ENCODE measurements at regions not wholly inside any gene's neighbourhood (a gene's known extent, or its start where the extent isn't known, plus 50 kb on each side); places are given as distances from the start of the nearest gene placed in this dataset.
"Not testable (repeated sequence)": the region's sequence is repeated elsewhere in the genome, so short reads cannot be mapped to it uniquely, and the experiment has no call there.

DNA sequence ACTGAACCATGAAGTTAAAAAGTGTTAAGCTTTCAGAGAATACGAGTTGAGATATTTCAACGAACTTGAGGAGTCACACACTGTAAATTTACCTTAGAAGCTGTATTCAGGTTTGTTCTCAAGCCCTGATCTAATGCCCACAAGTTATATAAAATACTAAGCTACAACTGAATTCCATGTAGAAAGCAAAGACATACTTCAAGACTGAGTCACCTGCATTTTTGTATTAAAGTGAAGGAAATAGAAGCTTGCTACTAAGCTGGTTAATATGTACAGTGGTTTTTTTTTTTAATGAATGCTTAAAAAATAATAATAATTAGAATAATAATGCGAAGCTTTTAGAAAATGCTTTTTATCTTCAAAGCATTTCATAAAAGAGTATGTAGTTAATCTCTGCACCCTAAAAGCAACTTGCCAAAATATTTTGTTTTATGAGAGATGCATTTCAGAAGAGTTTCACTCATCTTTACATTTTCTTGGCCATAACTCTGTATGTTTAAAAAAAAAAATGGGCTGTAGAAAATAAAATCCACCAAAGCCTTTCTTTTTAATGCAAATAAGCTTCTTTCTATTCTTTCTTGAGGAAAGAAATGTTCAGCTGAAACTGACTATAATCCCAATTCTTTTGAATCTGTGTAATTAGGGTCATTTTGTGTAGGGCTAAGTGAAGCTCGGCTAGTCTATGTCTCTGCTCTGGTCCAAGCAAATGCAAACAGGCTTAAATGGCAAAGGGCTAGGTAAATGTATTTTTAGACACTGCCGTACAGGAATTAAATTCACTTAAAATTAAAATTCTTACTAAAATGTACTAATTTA, 1047.5 kb upstream of the FLRT2 start:
- Histone ChIP-seq H3K9me3 (ENCODE audit: low read length) (no peaks in the 10 kb centered on the region), H3K9me2 (ENCODE audit: insufficient read depth, low read length) (no peaks in the 10 kb centered on the region), H3K36me3 (ENCODE audit: insufficient read depth, low read length) (no peaks in the 10 kb centered on the region), H3K27me3 (ENCODE audit: insufficient read depth, low read depth, low read length) (no peaks in the 10 kb centered on the region), H3K4me3 (ENCODE audit: low read length) (no peak overlapping the region), H4K20me1 (ENCODE audit: insufficient read depth) (no peaks in the 10 kb centered on the region), H3K9ac (ENCODE audit: low read length) (no peak overlapping the region), H3K27ac (ENCODE audit: low read length) (no peak overlapping the region), H3K79me2 (replicated peaks; ENCODE audit: insufficient read depth, low read length) (no peaks in the 10 kb centered on the region), H3F3A (ENCODE audit: insufficient read depth, low read length, poor library complexity, severe bottlenecking) (no peaks in the 10 kb centered on the region), H2AFZ (ENCODE audit: low read depth, low read length) (no peak overlapping the region), H3K4me2 (ENCODE audit: low read length) (no peak overlapping the region)
- TF ChIP-seq MXI1 (conservative IDR thresholded peaks at IDR 0.05; ENCODE audit: poor library complexity, severe bottlenecking) (no peak), EP300 (conservative IDR thresholded peaks at IDR 0.05; ENCODE audit: poor library complexity, severe bottlenecking) (no peak), EZH2 (IDR thresholded peaks at IDR 0.05; ENCODE audit: borderline replicate concordance, insufficient read depth, low read length, poor library complexity, severe bottlenecking) (no peak), TAF1 (IDR thresholded peaks at IDR 0.05; ENCODE audit: low read depth) (no peak), SMC3 (conservative IDR thresholded peaks at IDR 0.05; ENCODE audit: poor library complexity) (no peak), POLR2AphosphoS5 (IDR thresholded peaks at IDR 0.05) (no peak), CTCF (IDR thresholded peaks at IDR 0.05; ENCODE audit: poor library complexity, severe bottlenecking) (no peak), RAD21 (conservative IDR thresholded peaks at IDR 0.05) (no peak)
- TF ChIP-seq, protein P1, sequence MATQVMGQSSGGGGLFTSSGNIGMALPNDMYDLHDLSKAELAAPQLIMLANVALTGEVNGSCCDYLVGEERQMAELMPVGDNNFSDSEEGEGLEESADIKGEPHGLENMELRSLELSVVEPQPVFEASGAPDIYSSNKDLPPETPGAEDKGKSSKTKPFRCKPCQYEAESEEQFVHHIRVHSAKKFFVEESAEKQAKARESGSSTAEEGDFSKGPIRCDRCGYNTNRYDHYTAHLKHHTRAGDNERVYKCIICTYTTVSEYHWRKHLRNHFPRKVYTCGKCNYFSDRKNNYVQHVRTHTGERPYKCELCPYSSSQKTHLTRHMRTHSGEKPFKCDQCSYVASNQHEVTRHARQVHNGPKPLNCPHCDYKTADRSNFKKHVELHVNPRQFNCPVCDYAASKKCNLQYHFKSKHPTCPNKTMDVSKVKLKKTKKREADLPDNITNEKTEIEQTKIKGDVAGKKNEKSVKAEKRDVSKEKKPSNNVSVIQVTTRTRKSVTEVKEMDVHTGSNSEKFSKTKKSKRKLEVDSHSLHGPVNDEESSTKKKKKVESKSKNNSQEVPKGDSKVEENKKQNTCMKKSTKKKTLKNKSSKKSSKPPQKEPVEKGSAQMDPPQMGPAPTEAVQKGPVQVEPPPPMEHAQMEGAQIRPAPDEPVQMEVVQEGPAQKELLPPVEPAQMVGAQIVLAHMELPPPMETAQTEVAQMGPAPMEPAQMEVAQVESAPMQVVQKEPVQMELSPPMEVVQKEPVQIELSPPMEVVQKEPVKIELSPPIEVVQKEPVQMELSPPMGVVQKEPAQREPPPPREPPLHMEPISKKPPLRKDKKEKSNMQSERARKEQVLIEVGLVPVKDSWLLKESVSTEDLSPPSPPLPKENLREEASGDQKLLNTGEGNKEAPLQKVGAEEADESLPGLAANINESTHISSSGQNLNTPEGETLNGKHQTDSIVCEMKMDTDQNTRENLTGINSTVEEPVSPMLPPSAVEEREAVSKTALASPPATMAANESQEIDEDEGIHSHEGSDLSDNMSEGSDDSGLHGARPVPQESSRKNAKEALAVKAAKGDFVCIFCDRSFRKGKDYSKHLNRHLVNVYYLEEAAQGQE (IDR thresholded peaks at IDR 0.05; ENCODE audit: borderline replicate concordance), result no peak

DNA sequence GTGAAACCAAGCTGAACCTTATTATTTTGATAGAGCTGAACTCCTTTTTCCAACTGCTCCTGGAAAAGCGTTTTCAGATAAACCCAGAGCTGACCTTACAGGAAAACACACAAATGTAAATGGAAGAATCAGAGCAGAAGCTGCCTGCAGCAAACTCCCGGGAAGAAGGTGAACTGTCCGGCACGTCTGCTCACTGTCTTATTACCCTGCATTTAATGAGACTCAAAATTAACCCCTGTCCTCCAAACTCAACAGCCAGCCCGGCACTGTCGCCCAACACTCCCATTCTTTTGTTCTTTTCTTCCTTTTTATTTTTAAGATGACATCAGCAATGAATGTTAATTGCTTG, 1046.9 kb upstream of the FLRT2 start:
- no peaks in the 10 kb centered on the region for H3F3A ChIP-seq (ENCODE audit: insufficient read depth, low read length, poor library complexity, severe bottlenecking)
- no peak overlapping the region for H3K4me2 ChIP-seq (ENCODE audit: low read length)
- no peaks in the 10 kb centered on the region for H4K20me1 ChIP-seq (ENCODE audit: insufficient read depth)
- no peaks in the 10 kb centered on the region for H3K9me2 ChIP-seq (ENCODE audit: insufficient read depth, low read length)
- no peak overlapping the region for H3K9ac ChIP-seq (ENCODE audit: low read length)
- H3K27me3 ChIP-seq (ENCODE audit: insufficient read depth, low read depth, low read length), result no peaks in the 10 kb centered on the region
- H2AFZ ChIP-seq (ENCODE audit: low read depth, low read length), result no peak overlapping the region
- H3K4me3 ChIP-seq (ENCODE audit: low read length), result no peak overlapping the region
- no peaks in the 10 kb centered on the region for H3K36me3 ChIP-seq (ENCODE audit: insufficient read depth, low read length)
- H3K27ac ChIP-seq (ENCODE audit: low read length), result no peak overlapping the region
- no peaks in the 10 kb centered on the region for H3K9me3 ChIP-seq (ENCODE audit: low read length)
- TF ChIP-seq POLR2AphosphoS5 (IDR thresholded peaks at IDR 0.05) (no peak), TAF1 (IDR thresholded peaks at IDR 0.05; ENCODE audit: low read depth) (no peak), EZH2 (IDR thresholded peaks at IDR 0.05; ENCODE audit: borderline replicate concordance, insufficient read depth, low read length, poor library complexity, severe bottlenecking) (no peak), EP300 (conservative IDR thresholded peaks at IDR 0.05; ENCODE audit: poor library complexity, severe bottlenecking) (no peak), RAD21 (conservative IDR thresholded peaks at IDR 0.05) (no peak), CTCF (IDR thresholded peaks at IDR 0.05; ENCODE audit: poor library complexity, severe bottlenecking) (no peak), MXI1 (conservative IDR thresholded peaks at IDR 0.05; ENCODE audit: poor library complexity, severe bottlenecking) (no peak), SMC3 (conservative IDR thresholded peaks at IDR 0.05; ENCODE audit: poor library complexity) (no peak)
- TF ChIP-seq, protein P1 (IDR thresholded peaks at IDR 0.05; ENCODE audit: borderline replicate concordance), result no peak
- no peaks in the 10 kb centered on the region for H3K79me2 ChIP-seq (replicated peaks; ENCODE audit: insufficient read depth, low read length)

DNA sequence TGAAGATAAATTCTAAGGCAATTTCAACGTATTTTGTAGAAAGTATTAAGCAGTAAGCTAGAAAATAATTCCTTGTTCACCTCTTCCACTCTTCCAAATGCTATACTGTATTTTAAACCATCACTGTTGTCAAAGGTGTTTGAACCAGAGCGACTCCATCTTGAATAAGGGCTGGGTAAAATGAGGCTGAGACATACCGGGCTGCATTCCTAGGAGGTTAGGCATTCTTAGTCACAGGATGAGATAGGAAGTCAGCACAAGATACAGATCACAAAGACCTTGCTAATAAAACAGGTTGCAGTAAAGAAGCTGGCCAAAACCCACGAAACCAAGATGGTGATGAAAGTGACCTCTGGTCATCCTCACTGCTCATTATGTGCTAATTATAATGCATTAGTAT, 1045.7 kb upstream of the FLRT2 start:
- not testable (repeated sequence) for H3K4me2 ChIP-seq (ENCODE audit: low read length); H3K9me3 ChIP-seq (ENCODE audit: low read length); H3K27me3 ChIP-seq (ENCODE audit: insufficient read depth, low read depth, low read length); H3K4me3 ChIP-seq (ENCODE audit: low read length); H3K27ac ChIP-seq (ENCODE audit: low read length); H3K9ac ChIP-seq (ENCODE audit: low read length); H3K9me2 ChIP-seq (ENCODE audit: insufficient read depth, low read length); H4K20me1 ChIP-seq (ENCODE audit: insufficient read depth); H3F3A ChIP-seq (ENCODE audit: insufficient read depth, low read length, poor library complexity, severe bottlenecking); H3K79me2 ChIP-seq (replicated peaks; ENCODE audit: insufficient read depth, low read length); H3K36me3 ChIP-seq (ENCODE audit: insufficient read depth, low read length); H2AFZ ChIP-seq (ENCODE audit: low read depth, low read length)
